H1 (cell line): ENCODE measurements at regions not wholly inside any gene's neighbourhood (a gene's known extent, or its start where the extent isn't known, plus 50 kb on each side); places are given as distances from the start of the nearest gene placed in this dataset.

Experiments used
- BCL11A ChIP-seq, 2 experiments: IDR thresholded peaks; one replicate each; pipeline ENCODE4 v1.6.1; 2011; ENCODE audit warnings: low read depth in 2 of 2, low read length in 2 of 2, mild to moderate bottlenecking in 2 of 2
- EP300 ChIP-seq, 2 experiments: IDR thresholded peaks; 1 replicate in 1 of 2; 2 replicates in 1 of 2; pipeline ENCODE4 v1.6.1; 2011 to 2012; ENCODE audit warnings: low read depth in 2 of 2, low read length in 2 of 2, mild to moderate bottlenecking in 2 of 2, borderline replicate concordance in 1 of 2, inconsistent platforms in 1 of 2, moderate library complexity in 1 of 2
- KDM1A ChIP-seq: fragments of 200-600, 300-600 bp; sonication (generic); IDR thresholded peaks from 2 replicates; pipeline ENCODE4 v1.7.1; 2016; ENCODE audit warnings: mild to moderate bottlenecking, low read length, borderline replicate concordance
- KDM4A ChIP-seq: IDR thresholded peaks from one replicate; pipeline ENCODE4 v1.7.1; 2012; ENCODE audit warnings: low read depth, mild to moderate bottlenecking, moderate library complexity, low read length, inconsistent platforms; ENCODE audit not compliant: severe bottlenecking
- KDM5A ChIP-seq: fragments of 200-600 bp; IDR thresholded peaks from 2 replicates; pipeline ENCODE4 v1.7.1; 2012; ENCODE audit warnings: mild to moderate bottlenecking, low read length, inconsistent platforms, mixed read lengths
- SIN3A ChIP-seq, 2 experiments: IDR thresholded peaks in 1 of 2; conservative IDR thresholded peaks in 1 of 2; 2 replicates each; pipeline ENCODE4 v1.6.1; 2011 to 2012; ENCODE audit warnings: low read length in 2 of 2, improper control_type of control experiment in 1 of 2, low read depth in 1 of 2, mild to moderate bottlenecking in 1 of 2
- SIRT6 ChIP-seq: IDR thresholded peaks from one replicate; pipeline ENCODE4 v1.7.1; 2012; ENCODE audit warnings: low read length, inconsistent platforms
- YY1 ChIP-seq: IDR thresholded peaks from 2 replicates; pipeline ENCODE4 v1.6.1; 2011; ENCODE audit warnings: low read depth, mild to moderate bottlenecking, low read length

GRCh38 chr2:129721846-129722245 lies 257.6 kb upstream of the RAB6C start (continued):
- TF ChIP-seq KDM4A (no peak), KDM1A (no peak), YY1 (no peak), KDM5A (no peak), BCL11A (IDR thresholded peaks at IDR 0.05; ENCODE audit: low read depth in 2 of 2, low read length in 2 of 2) (no peak), SIRT6 (no peak), SIN3A (conservative IDR thresholded peaks at IDR 0.05 in 1 of 2, IDR thresholded peaks at IDR 0.05 in 1 of 2; ENCODE audit: low read depth in 1 of 2, low read length in 2 of 2) (no peak), EP300 (IDR thresholded peaks at IDR 0.05; ENCODE audit: borderline replicate concordance in 1 of 2, low read depth in 2 of 2, low read length in 2 of 2) (no peak)
